Mesenchymal stem cell (in vitro differentiated cells and primary cell): ENCODE measurements at regions not wholly inside any gene's neighbourhood (a gene's known extent, or its start where the extent isn't known, plus 50 kb on each side); places are given as distances from the start of the nearest gene placed in this dataset.

Experiments used
- DNase-seq: peaks from one replicate; pipeline ENCODE4 v3.0.0-alpha.2; 2013
- H2AFZ ChIP-seq: one replicate; pipeline ENCODE4 v1.6.1; 2013; ENCODE audit warnings: low read depth, mild to moderate bottlenecking, control low read depth, inconsistent platforms, low read length, moderate library complexity
- H2AK5ac ChIP-seq: 2 replicates; pipeline ENCODE4 v1.6.1; 2013; ENCODE audit warnings: low read length, moderate library complexity, mild to moderate bottlenecking, inconsistent platforms; ENCODE audit not compliant: severe bottlenecking
- H2BK120ac ChIP-seq: one replicate; pipeline ENCODE4 v1.6.1; 2013; ENCODE audit warnings: low read depth, mild to moderate bottlenecking, inconsistent platforms, low read length, moderate library complexity
- H2BK12ac ChIP-seq, 2 experiments: one replicate each; pipeline ENCODE4 v1.6.1; 2013; ENCODE audit warnings: inconsistent platforms in 2 of 2, low read length in 2 of 2, mild to moderate bottlenecking in 2 of 2, moderate library complexity in 2 of 2, control low read depth in 1 of 2
- H2BK15ac ChIP-seq: one replicate; pipeline ENCODE4 v1.6.1; 2013; ENCODE audit warnings: mild to moderate bottlenecking, low read depth, inconsistent platforms; ENCODE audit not compliant: poor library complexity, severe bottlenecking
- H2BK5ac ChIP-seq: 2 replicates; pipeline ENCODE4 v1.6.1; 2013; ENCODE audit warnings: low read depth, mild to moderate bottlenecking, low read length, control low read depth, inconsistent platforms; ENCODE audit not compliant: poor library complexity, severe bottlenecking
- H3K14ac ChIP-seq, 2 experiments: one replicate each; pipeline ENCODE4 v1.6.1; 2013; ENCODE audit warnings: inconsistent platforms in 2 of 2, low read length in 2 of 2, control low read depth in 1 of 2, mild to moderate bottlenecking in 1 of 2, moderate library complexity in 1 of 2
- H3K18ac ChIP-seq, 2 experiments: one replicate each; pipeline ENCODE4 v1.6.1; 2013; ENCODE audit warnings: inconsistent platforms in 2 of 2, low read length in 2 of 2, control low read depth in 1 of 2, low read depth in 1 of 2, mild to moderate bottlenecking in 1 of 2
- H3K23ac ChIP-seq, 2 experiments: one replicate each; pipeline ENCODE4 v1.6.1; 2013; ENCODE audit warnings: inconsistent platforms in 2 of 2, low read length in 2 of 2, mild to moderate bottlenecking in 2 of 2, moderate library complexity in 2 of 2, control low read depth in 1 of 2
- H3K27ac ChIP-seq: 2 replicates; pipeline ENCODE4 v1.5.1; 2013; ENCODE audit warnings: mild to moderate bottlenecking, moderate library complexity, low read length, control low read depth, inconsistent platforms; ENCODE audit not compliant: poor library complexity, severe bottlenecking
- H3K27me3 ChIP-seq, 2 experiments: 2 replicates each; pipeline versions ENCODE4 v1.6.1 to v1.7.0; 2013; ENCODE audit warnings: low read length in 2 of 2, mild to moderate bottlenecking in 2 of 2, moderate library complexity in 2 of 2, control low read depth in 1 of 2, inconsistent platforms in 1 of 2; ENCODE audit not compliant: control insufficient read depth in 1 of 2, insufficient read depth in 1 of 2
- H3K36me3 ChIP-seq, 2 experiments: 2 replicates each; pipeline versions ENCODE4 v1.6.1 to v1.7.0; 2013; ENCODE audit warnings: low read length in 2 of 2, control low read depth in 1 of 2, inconsistent platforms in 1 of 2, low read depth in 1 of 2, mild to moderate bottlenecking in 1 of 2; ENCODE audit not compliant: insufficient read depth in 2 of 2, control insufficient read depth in 1 of 2
- H3K4ac ChIP-seq, 2 experiments: one replicate each; pipeline ENCODE4 v1.6.1; 2013; ENCODE audit warnings: inconsistent platforms in 2 of 2, low read length in 2 of 2, mild to moderate bottlenecking in 2 of 2, moderate library complexity in 2 of 2, control low read depth in 1 of 2, low read depth in 1 of 2
- H3K4me1 ChIP-seq: 2 replicates; pipeline ENCODE4 v1.6.1; 2013; ENCODE audit warnings: low read depth, low read length, control low read depth; ENCODE audit not compliant: control insufficient read depth, insufficient read depth
- H3K4me2 ChIP-seq: 2 replicates; pipeline ENCODE4 v1.6.1; 2013; ENCODE audit warnings: low read length, mild to moderate bottlenecking, inconsistent platforms; ENCODE audit not compliant: poor library complexity, severe bottlenecking
- H3K4me3 ChIP-seq, 2 experiments: 2 replicates each; pipeline versions ENCODE4 v1.5.1 to v1.7.0; 2013; ENCODE audit warnings: low read length in 2 of 2, mild to moderate bottlenecking in 2 of 2, control low read depth in 1 of 2, low read depth in 1 of 2; ENCODE audit not compliant: insufficient read depth in 1 of 2
- H3K79me1 ChIP-seq: replicated peaks from 2 replicates; pipeline ENCODE4 v1.6.1; 2013; ENCODE audit warnings: mild to moderate bottlenecking, control low read depth, low read length, inconsistent platforms; ENCODE audit not compliant: poor library complexity, severe bottlenecking
- H3K9ac ChIP-seq: 2 replicates; pipeline ENCODE4 v1.7.0; 2013; ENCODE audit warnings: mild to moderate bottlenecking, low read length, moderate library complexity
- H3K9me3 ChIP-seq: 2 replicates; pipeline ENCODE4 v1.7.0; 2013; ENCODE audit warnings: mild to moderate bottlenecking, low read length; ENCODE audit not compliant: control insufficient read depth
- H4K8ac ChIP-seq: one replicate; pipeline ENCODE4 v1.6.1; 2013; ENCODE audit warnings: inconsistent platforms, mild to moderate bottlenecking, low read length, moderate library complexity
- H4K91ac ChIP-seq: one replicate; pipeline ENCODE4 v1.6.1; 2013; ENCODE audit warnings: mild to moderate bottlenecking, low read length, inconsistent platforms
- WGBS: methylation state at CpG from one replicate; pipeline ENCODE4 v1.1.7; 2013; ENCODE audit warnings: mixed read lengths; 5-methylcytosine and 5-hydroxymethylcytosine counted together

GRCh38 chr4:67052814-67053675, 492.3 kb downstream of the CENPC start:
- Histone ChIP-seq H2BK5ac (no peak overlapping the region), H3K27me3 (no peaks in the 10 kb centered on the region), H2BK120ac (no peak overlapping the region), H3K4me1 (no peaks in the 10 kb centered on the region), H3K4me2 (no peak overlapping the region), H3K4ac (no peak overlapping the region), H3K9me3 (no peaks in the 10 kb centered on the region), H3K79me1 (no peaks in the 10 kb centered on the region), H3K9ac (no peak overlapping the region), H3K4me3 (no peak overlapping the region), H3K14ac (no peak overlapping the region), H2BK15ac (no peak overlapping the region), H3K27ac (no peak overlapping the region), H3K36me3 (no peaks in the 10 kb centered on the region), H3K23ac (no peak overlapping the region), H2BK12ac (no peak overlapping the region), H3K18ac (no peak overlapping the region), H2AK5ac (no peak overlapping the region), H4K8ac (no peak overlapping the region), H2AFZ (no peak overlapping the region), H4K91ac (no peak overlapping the region)
- WGBS: 65% methylated on average over 7 of the region's 10 CpGs
- no peak for DNase-seq

DNA sequence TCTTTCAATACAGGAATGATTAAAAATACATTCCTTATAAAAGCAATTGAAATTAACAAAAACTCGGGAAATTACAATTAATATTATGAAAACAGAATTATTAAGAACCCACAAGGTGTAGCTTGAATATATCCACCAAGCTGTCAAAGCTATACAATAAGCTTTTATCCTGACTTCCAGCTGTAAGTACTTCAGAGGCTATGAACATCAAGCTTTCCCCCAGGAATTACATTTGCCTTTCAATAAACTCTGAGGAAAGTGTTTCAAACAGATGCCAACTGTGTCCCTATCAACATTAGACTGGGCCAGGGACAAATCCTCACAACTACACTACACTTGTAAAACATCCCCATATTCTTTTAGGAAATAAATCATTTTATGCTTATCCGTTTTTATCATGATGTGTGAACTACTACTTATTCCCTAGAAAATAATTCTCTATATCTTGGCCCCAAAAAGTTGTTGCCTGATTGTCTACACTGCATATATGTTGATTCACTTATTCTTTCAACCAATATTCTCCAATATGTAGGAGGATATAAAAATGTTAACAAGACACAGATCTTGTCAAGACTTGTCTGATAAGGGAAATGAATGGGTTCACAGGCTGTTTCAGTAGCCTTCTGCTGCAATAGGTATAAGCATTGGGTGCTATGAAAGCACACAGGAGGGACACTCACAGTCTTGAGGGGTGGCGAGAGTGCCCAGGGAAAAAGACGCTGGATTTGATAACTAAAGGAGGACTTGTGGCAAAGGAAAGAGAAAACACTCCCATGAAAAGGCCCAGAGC, 494.1 kb downstream of the CENPC start:
- Histone ChIP-seq H3K14ac (no peak overlapping the region), H3K9me3 (no peaks in the 10 kb centered on the region), H3K36me3 (no peaks in the 10 kb centered on the region), H2AFZ (no peak overlapping the region), H3K79me1 (no peaks in the 10 kb centered on the region), H2BK5ac (no peak overlapping the region), H2BK15ac (no peak overlapping the region), H3K4me3 (no peak overlapping the region), H3K18ac (no peak overlapping the region), H3K9ac (no peak overlapping the region), H4K8ac (no peak overlapping the region), H3K4ac (no peak overlapping the region), H2BK12ac (no peak overlapping the region), H4K91ac (no peak overlapping the region), H3K27me3 (no peaks in the 10 kb centered on the region), H3K23ac (no peak overlapping the region), H2BK120ac (no peak overlapping the region), H2AK5ac (no peak overlapping the region), H3K27ac (no peak overlapping the region), H3K4me2 (no peak overlapping the region), H3K4me1 (no peaks in the 10 kb centered on the region)
- 70% methylated on average over 3 of the region's 4 CpGs for WGBS
- no peak for DNase-seq

- H3K9ac ChIP-seq: no peak overlapping the region
- no peaks in the 10 kb centered on the region for H3K79me1 ChIP-seq
- DNase-seq: no peak
- no peak overlapping the region for H2BK12ac ChIP-seq
- H3K23ac ChIP-seq: no peak overlapping the region
- WGBS: 67% methylated on average over 1 of the region's 2 CpGs
- no peak overlapping the region for H3K4ac ChIP-seq
- no peaks in the 10 kb centered on the region for H3K4me1 ChIP-seq
- no peaks in the 10 kb centered on the region for H3K36me3 ChIP-seq
- H3K9me3 ChIP-seq: no peaks in the 10 kb centered on the region
- H3K18ac ChIP-seq: no peak overlapping the region
- no peak overlapping the region for H4K91ac ChIP-seq
- H2BK15ac ChIP-seq: no peak overlapping the region
- H3K4me3 ChIP-seq: no peak overlapping the region
- no peak overlapping the region for H3K14ac ChIP-seq
- no peaks in the 10 kb centered on the region for H3K27me3 ChIP-seq
- no peak overlapping the region for H2AFZ ChIP-seq
- no peak overlapping the region for H4K8ac ChIP-seq
- H3K27ac ChIP-seq: no peak overlapping the region
- no peak overlapping the region for H2AK5ac ChIP-seq
- no peak overlapping the region for H2BK5ac ChIP-seq
- no peak overlapping the region for H2BK120ac ChIP-seq
- no peak overlapping the region for H3K4me2 ChIP-seq
These were observed 495.9 kb downstream of the CENPC start for GRCh38 chr4:67049446-67049845.

GRCh38 chr4:67048530-67048929, 496.8 kb downstream of the CENPC start:
- Histone ChIP-seq H2BK15ac (no peak overlapping the region), H2AFZ (no peak overlapping the region), H2BK120ac (no peak overlapping the region), H3K27me3 (no peaks in the 10 kb centered on the region), H3K4me3 (no peak overlapping the region), H3K9ac (no peak overlapping the region), H3K14ac (no peak overlapping the region), H3K18ac (no peak overlapping the region), H3K4me2 (no peak overlapping the region), H3K36me3 (no peaks in the 10 kb centered on the region), H3K4ac (no peak overlapping the region), H3K23ac (no peak overlapping the region), H2BK5ac (no peak overlapping the region), H4K8ac (no peak overlapping the region), H3K79me1 (no peaks in the 10 kb centered on the region), H2BK12ac (no peak overlapping the region), H3K9me3 (no peaks in the 10 kb centered on the region), H3K27ac (no peak overlapping the region), H2AK5ac (no peak overlapping the region), H4K91ac (no peak overlapping the region), H3K4me1 (no peaks in the 10 kb centered on the region)
- no peak for DNase-seq
- WGBS: 90% methylated on average over 1 of the region's 2 CpGs
